ENCODE measurements at regions not wholly inside any gene's neighbourhood (a gene's known extent, or its start where the extent isn't known, plus 50 kb on each side); places are given as distances from the start of the nearest gene placed in this dataset.

GRCh38 chr11:15884141-15884540 lies 472.2 kb downstream of the SOX6 start:
- no peak for TF ChIP-seq ZFX (IDR thresholded peaks at IDR 0.05)
- no peak for TF ChIP-seq CTCF (conservative IDR thresholded peaks at IDR 0.05)
- no peak overlapping the region for H3K27ac ChIP-seq

- no peak overlapping the region for H3K27ac ChIP-seq
- TF ChIP-seq CTCF (conservative IDR thresholded peaks at IDR 0.05), result no peak
- no peak for TF ChIP-seq ZFX (IDR thresholded peaks at IDR 0.05)
These were observed 471.4 kb downstream of the SOX6 start for GRCh38 chr11:15884777-15885540.

- TF ChIP-seq ZFX (IDR thresholded peaks at IDR 0.05) (no peak), CTCF (conservative IDR thresholded peaks at IDR 0.05) (no peak)
- no peak overlapping the region for H3K27ac ChIP-seq
These were observed 470.5 kb downstream of the SOX6 start for GRCh38 chr11:15885854-15886253.

- TF ChIP-seq CTCF (conservative IDR thresholded peaks at IDR 0.05) (no peak), ZFX (IDR thresholded peaks at IDR 0.05) (no peak)
- no peak overlapping the region for H3K27ac ChIP-seq
These were observed 470.0 kb downstream of the SOX6 start for GRCh38 chr11:15886299-15886698.

- no peak overlapping the region for H3K27ac ChIP-seq
These were observed 469.5 kb downstream of the SOX6 start for GRCh38 chr11:15886866-15887265.

GRCh38 chr11:15888556-15889345 lies 467.6 kb downstream of the SOX6 start:
- H3K27ac ChIP-seq, result no peak overlapping the region
- TF ChIP-seq ZFX (IDR thresholded peaks at IDR 0.05) (no peak), CTCF (conservative IDR thresholded peaks at IDR 0.05) (no peak)

More at GRCh38 chr11:15886866-15887265, 469.5 kb downstream of the SOX6 start:
- TF ChIP-seq ZFX (IDR thresholded peaks at IDR 0.05) (no peak), CTCF (conservative IDR thresholded peaks at IDR 0.05) (no peak)

GRCh38 chr11:15889363-15890030 lies 466.8 kb downstream of the SOX6 start:
- H3K27ac ChIP-seq, result no peak overlapping the region
- TF ChIP-seq CTCF (conservative IDR thresholded peaks at IDR 0.05) (no peak), ZFX (IDR thresholded peaks at IDR 0.05) (no peak)
